Smooth muscle cell (in vitro differentiated cells): ENCODE measurements at regions not wholly inside any gene's neighbourhood (a gene's known extent, or its start where the extent isn't known, plus 50 kb on each side); places are given as distances from the start of the nearest gene placed in this dataset.
"Not testable (repeated sequence)": the region's sequence is repeated elsewhere in the genome, so short reads cannot be mapped to it uniquely, and the experiment has no call there.

Experiments used
- DNase-seq: peaks from one replicate; lab custom pipeline; 2025; ENCODE audit not compliant: unreplicated experiment; lab: John Stamatoyannopoulos, UW
- H2AFZ ChIP-seq: fragments of 200-600 bp; sonication (generic); 2 replicates; pipeline ENCODE4 v1.6.0; 2016; ENCODE audit warnings: antibody characterized with exemption, low read depth, mild to moderate bottlenecking
- H3F3A ChIP-seq: fragments of 200-600 bp; sonication (generic); 2 replicates; pipeline ENCODE4 v1.6.0; 2017; ENCODE audit warnings: antibody characterized with exemption, low read depth
- H3K27ac ChIP-seq: fragments of 200-600 bp; sonication (generic); 2 replicates; pipeline ENCODE4 v1.5.1; 2016; ENCODE audit warnings: low read depth, mild to moderate bottlenecking
- H3K27me3 ChIP-seq: fragments of 200-600 bp; sonication (generic); 2 replicates; pipeline ENCODE4 v1.6.1; 2016; ENCODE audit warnings: low read depth, mild to moderate bottlenecking
- H3K36me3 ChIP-seq: fragments of 200-600 bp; sonication (generic); 2 replicates; pipeline ENCODE4 v1.5.1; 2016; ENCODE audit warnings: low read depth
- H3K4me1 ChIP-seq: fragments of 200-600 bp; sonication (generic); 2 replicates; pipeline ENCODE4 v1.5.1; 2016; ENCODE audit warnings: low read depth
- H3K4me2 ChIP-seq: fragments of 200-600 bp; sonication (generic); 2 replicates; pipeline ENCODE4 v1.6.0; 2016; ENCODE audit warnings: mild to moderate bottlenecking
- H3K4me3 ChIP-seq: fragments of 200-600 bp; sonication (generic); 2 replicates; pipeline ENCODE4 v1.5.1; 2016; ENCODE audit warnings: mild to moderate bottlenecking
- H3K79me2 ChIP-seq: fragments of 200-600 bp; sonication (generic); 2 replicates; pipeline ENCODE4 v1.6.0; 2016; ENCODE audit warnings: low read depth, mild to moderate bottlenecking
- H3K9ac ChIP-seq: fragments of 200-600 bp; sonication (generic); 2 replicates; pipeline ENCODE4 v1.6.0; 2016; ENCODE audit warnings: low read depth
- H3K9me3 ChIP-seq: fragments of 200-600 bp; sonication (generic); replicated peaks from 2 replicates; pipeline ENCODE4 v1.5.1; 2016; ENCODE audit warnings: low read depth
- H4K20me1 ChIP-seq: fragments of 200-600 bp; sonication (generic); 2 replicates; pipeline ENCODE4 v1.6.0; 2016; ENCODE audit warnings: low read depth
- CTCF ChIP-seq: fragments of 200-600 bp; sonication (generic); IDR thresholded peaks from 2 replicates; pipeline ENCODE4 v1.5.1; 2017; ENCODE audit warnings: borderline replicate concordance, mild to moderate bottlenecking, antibody characterized with exemption; ENCODE audit not compliant: insufficient read depth, poor library complexity, severe bottlenecking
- WGBS: methylation state at CpG from one replicate; pipeline ENCODE4 v1.1.7; 2016; ENCODE audit warnings: low lambda C conversion rate; 5-methylcytosine and 5-hydroxymethylcytosine counted together

GRCh38 chr14:23735394-23735793 lies 99.2 kb downstream of the DHRS2 start:
- Histone ChIP-seq H3K4me1 (no peaks in the 10 kb centered on the region), H3K27me3 (no peaks in the 10 kb centered on the region), H3K9me3 (no peaks in the 10 kb centered on the region), H2AFZ (no peak overlapping the region), H3K4me3 (no peak overlapping the region), H3F3A (no peaks in the 10 kb centered on the region), H4K20me1 (no peaks in the 10 kb centered on the region), H3K36me3 (no peaks in the 10 kb centered on the region), H3K79me2 (no peaks in the 10 kb centered on the region), H3K9ac (no peak overlapping the region), H3K4me2 (no peak overlapping the region), H3K27ac (no peak overlapping the region)
- DNase-seq, result no peak
- TF ChIP-seq CTCF, result no peak

GRCh38 chr14:23744368-23744767 lies 108.2 kb downstream of the DHRS2 start:
- H3K4me3 ChIP-seq, H3F3A ChIP-seq, H3K9ac ChIP-seq, H4K20me1 ChIP-seq, H2AFZ ChIP-seq, H3K27ac ChIP-seq, H3K79me2 ChIP-seq, DNase-seq, H3K4me2 ChIP-seq, H3K36me3 ChIP-seq, H3K4me1 ChIP-seq, H3K27me3 ChIP-seq: not testable (repeated sequence)
- peaks cover 10% of the 10 kb centered on the region for H3K9me3 ChIP-seq
- 53% methylated on average over 6 of the region's 6 CpGs for WGBS

- Histone ChIP-seq H3K9ac (no peak overlapping the region), H4K20me1 (no peaks in the 10 kb centered on the region), H3K27me3 (no peaks in the 10 kb centered on the region), H3K4me2 (no peak overlapping the region), H3K4me1 (no peaks in the 10 kb centered on the region), H3F3A (no peaks in the 10 kb centered on the region), H3K4me3 (no peak overlapping the region), H3K79me2 (no peaks in the 10 kb centered on the region), H3K36me3 (no peaks in the 10 kb centered on the region), H2AFZ (no peak overlapping the region), H3K27ac (no peak overlapping the region), H3K9me3 (peaks cover 6% of the 10 kb centered on the region)
- WGBS, result 44% methylated on average over 4 of the region's 4 CpGs
- no peak for DNase-seq
- TF ChIP-seq CTCF, result no peak
Measured at GRCh38 chr14:23750357-23750756, 114.2 kb downstream of the DHRS2 start.

- no peak for DNase-seq
- no peaks in the 10 kb centered on the region for H4K20me1 ChIP-seq
- TF ChIP-seq CTCF, result no peak
- H3K36me3 ChIP-seq, result no peaks in the 10 kb centered on the region
- H3F3A ChIP-seq, result no peaks in the 10 kb centered on the region
- H3K9ac ChIP-seq, result no peak overlapping the region
- H3K9me3 ChIP-seq, result peaks cover 6% of the 10 kb centered on the region
- H3K4me2 ChIP-seq, result no peak overlapping the region
- H3K27ac ChIP-seq, result no peak overlapping the region
- H2AFZ ChIP-seq, result no peak overlapping the region
- H3K79me2 ChIP-seq, result no peaks in the 10 kb centered on the region
- no peak overlapping the region for H3K4me3 ChIP-seq
- no peaks in the 10 kb centered on the region for H3K27me3 ChIP-seq
- WGBS, result 74% methylated on average over 2 of the region's 2 CpGs
- no peaks in the 10 kb centered on the region for H3K4me1 ChIP-seq
Measured at GRCh38 chr14:23751616-23752015, 115.5 kb downstream of the DHRS2 start.
